Naive thymus-derived CD8-positive, alpha-beta T cell (primary cell): ENCODE measurements at regions not wholly inside any gene's neighbourhood (a gene's known extent, or its start where the extent isn't known, plus 50 kb on each side); places are given as distances from the start of the nearest gene placed in this dataset.
"Not testable (repeated sequence)": the region's sequence is repeated elsewhere in the genome, so short reads cannot be mapped to it uniquely, and the experiment has no call there.

ENCODE experiments used
- ATAC-seq, 2 donors: fragments of 150-1000 bp; cut with Tn5 transposase in 1 of 2; sonication (Bioruptor Pico), chemical (Tn5 transposase) in 1 of 2; 1 replicate in 1 of 2; 2 replicates in 1 of 2; pipeline ENCODE4 v1.10.0; 2021; ENCODE audit warnings: mild to moderate bottlenecking in 2 of 2, moderate library complexity in 2 of 2
- POLR2A ChIA-PET: fragments of 350-600 bp; sonication (Branson Sonifier 250); formaldehyde crosslinking; loops from one replicate; lab custom pipeline; 2021; ENCODE audit warnings: antibody characterized with exemption; lab: Charles Lee
- DNase-seq, 10 donors: peaks; one replicate each; pipeline versions ENCODE4 v3.0.0 to v3.0.0-alpha.2; 2020 to 2022
- H3K27ac Mint-ChIP-seq, 10 donors: one replicate each; pipeline ENCODE4 v1.8.0; 2020 to 2022; ENCODE audit warnings: mild to moderate bottlenecking in 10 of 10, mixed read lengths in 10 of 10, moderate library complexity in 4 of 10, inconsistent platforms in 1 of 10
- H3K27me3 Mint-ChIP-seq, 5 donors: one replicate each; pipeline ENCODE4 v1.8.0; 2021 to 2022; ENCODE audit warnings: mixed read lengths in 5 of 5
- H3K36me3 Mint-ChIP-seq, 3 donors: one replicate each; pipeline ENCODE4 v1.8.0; 2020 to 2022; ENCODE audit warnings: mixed read lengths in 3 of 3, mild to moderate bottlenecking in 2 of 3, inconsistent platforms in 1 of 3
- H3K4me1 Mint-ChIP-seq, 4 donors: one replicate each; pipeline ENCODE4 v1.8.0; 2021 to 2022; ENCODE audit warnings: mixed read lengths in 4 of 4
- H3K4me3 Mint-ChIP-seq, 10 donors: one replicate each; pipeline ENCODE4 v1.8.0; 2020 to 2022; ENCODE audit warnings: mild to moderate bottlenecking in 10 of 10, mixed read lengths in 10 of 10, moderate library complexity in 6 of 10, inconsistent platforms in 1 of 10
- H3K9me3 Mint-ChIP-seq, 9 donors: one replicate each; pipeline ENCODE4 v1.8.0; 2020 to 2022; ENCODE audit warnings: mixed read lengths in 9 of 9, mild to moderate bottlenecking in 3 of 9, inconsistent platforms in 1 of 9, moderate library complexity in 1 of 9

GRCh38 chr5:179453616-179454015, 96.7 kb upstream of the RUFY1 start:
- peaks cover 0 to 9% (median 0%) of the 10 kb centered on the region in 4 donors for H3K4me1 Mint-ChIP-seq
- H3K27ac Mint-ChIP-seq = no peak overlapping the region
- H3K36me3 Mint-ChIP-seq = peaks cover 0 to 5% (median 0%) of the 10 kb centered on the region in 3 donors
- no peak for DNase-seq
- H3K27me3 Mint-ChIP-seq = peaks cover 2 to 30% (median 15%) of the 10 kb centered on the region in 5 donors
- H3K4me3 Mint-ChIP-seq = no peak overlapping the region
- POLR2A ChIA-PET = no interaction called here
- no peak for ATAC-seq
- peaks cover 0 to 34% (median 12%) of the 10 kb centered on the region in 9 donors for H3K9me3 Mint-ChIP-seq

- peaks cover 0 to 3% (median 0%) of the 10 kb centered on the region in 3 donors for H3K36me3 Mint-ChIP-seq
- peaks cover 2 to 29% (median 15%) of the 10 kb centered on the region in 5 donors for H3K27me3 Mint-ChIP-seq
- peaks cover 0 to 33% (median 11%) of the 10 kb centered on the region in 9 donors for H3K9me3 Mint-ChIP-seq
- H3K4me3 Mint-ChIP-seq = no peak overlapping the region
- no peak for ATAC-seq
- DNase-seq = no peak
- POLR2A ChIA-PET = no interaction called here
- H3K27ac Mint-ChIP-seq = no peak overlapping the region
- peaks cover 0 to 9% (median 0%) of the 10 kb centered on the region in 4 donors for H3K4me1 Mint-ChIP-seq
Measured at GRCh38 chr5:179452356-179453230, 97.8 kb upstream of the RUFY1 start.

- H3K27me3 Mint-ChIP-seq = peaks cover 1 to 29% (median 15%) of the 10 kb centered on the region in 5 donors
- peaks cover 0 to 31% (median 9%) of the 10 kb centered on the region in 9 donors for H3K9me3 Mint-ChIP-seq
- H3K4me3 Mint-ChIP-seq = no peak overlapping the region
- H3K36me3 Mint-ChIP-seq = no peaks in the 10 kb centered on the region
- peaks cover 0 to 9% (median 0%) of the 10 kb centered on the region in 4 donors for H3K4me1 Mint-ChIP-seq
- DNase-seq (no peak), ATAC-seq (no peak)
- POLR2A ChIA-PET = no interaction called here
- no peak overlapping the region for H3K27ac Mint-ChIP-seq
Measured at GRCh38 chr5:179451828-179452196, 98.5 kb upstream of the RUFY1 start.

- ATAC-seq = no peak
- POLR2A ChIA-PET = no interaction called here
- no peaks in the 10 kb centered on the region for H3K36me3 Mint-ChIP-seq
Measured at GRCh38 chr5:179451114-179451827, 99.1 kb upstream of the RUFY1 start.

GRCh38 chr5:179449950-179450349, 100.4 kb upstream of the RUFY1 start:
- not testable (repeated sequence) for H3K4me3 Mint-ChIP-seq, H3K4me1 Mint-ChIP-seq

More at GRCh38 chr5:179451114-179451827, 99.1 kb upstream of the RUFY1 start:
- no peak for DNase-seq
- Mint-ChIP-seq H3K27me3 (peaks cover 1 to 29% (median 15%) of the 10 kb centered on the region in 5 donors), H3K9me3 (peaks cover 0 to 28% (median 7%) of the 10 kb centered on the region in 9 donors), H3K4me3 (no peak overlapping the region), H3K4me1 (peaks cover 0 to 9% (median 0%) of the 10 kb centered on the region in 4 donors), H3K27ac (no peak overlapping the region)

GRCh38 chr5:179448282-179448681, 102.1 kb upstream of the RUFY1 start:
- POLR2A ChIA-PET, H3K4me3 Mint-ChIP-seq, ATAC-seq, DNase-seq, H3K36me3 Mint-ChIP-seq, H3K4me1 Mint-ChIP-seq, H3K27ac Mint-ChIP-seq: not testable (repeated sequence)
- peaks cover 0 to 20% (median 3%) of the 10 kb centered on the region in 9 donors for H3K9me3 Mint-ChIP-seq
- peaks cover 0 to 14% (median 11%) of the 10 kb centered on the region in 5 donors for H3K27me3 Mint-ChIP-seq

More at GRCh38 chr5:179449950-179450349, 100.4 kb upstream of the RUFY1 start:
- DNase-seq, H3K36me3 Mint-ChIP-seq, POLR2A ChIA-PET, ATAC-seq, H3K27ac Mint-ChIP-seq: not testable (repeated sequence)
- H3K27me3 Mint-ChIP-seq = peaks cover 1 to 28% (median 15%) of the 10 kb centered on the region in 5 donors
- peaks cover 0 to 25% (median 7%) of the 10 kb centered on the region in 9 donors for H3K9me3 Mint-ChIP-seq

- H3K9me3 Mint-ChIP-seq, H3K4me3 Mint-ChIP-seq, DNase-seq, ATAC-seq, H3K36me3 Mint-ChIP-seq, H3K27ac Mint-ChIP-seq, H3K4me1 Mint-ChIP-seq, POLR2A ChIA-PET: not testable (repeated sequence)
- H3K27me3 Mint-ChIP-seq = peaks cover 6 to 26% (median 11%) of the 10 kb centered on the region in 5 donors
Measured at GRCh38 chr5:179442289-179442688, 97.0 kb upstream of the ADAMTS2 start.

GRCh38 chr5:179439181-179439985, 94.1 kb upstream of the ADAMTS2 start:
- H3K4me3 Mint-ChIP-seq = no peak overlapping the region
- peaks cover 0 to 6% (median 0%) of the 10 kb centered on the region in 9 donors for H3K9me3 Mint-ChIP-seq
- POLR2A ChIA-PET = no interaction called here
- H3K27me3 Mint-ChIP-seq = peaks cover 4 to 34% (median 17%) of the 10 kb centered on the region in 5 donors
- DNase-seq (no peak), ATAC-seq (no peak)
- H3K36me3 Mint-ChIP-seq = peaks cover 0 to 1% (median 0%) of the 10 kb centered on the region in 3 donors
- no peak overlapping the region for H3K27ac Mint-ChIP-seq
- H3K4me1 Mint-ChIP-seq = no peaks in the 10 kb centered on the region

GRCh38 chr5:179438461-179438860, 93.2 kb upstream of the ADAMTS2 start:
- Mint-ChIP-seq H3K27ac (no peak overlapping the region), H3K4me3 (no peak overlapping the region), H3K9me3 (peaks cover 0 to 6% (median 0%) of the 10 kb centered on the region in 9 donors), H3K4me1 (no peaks in the 10 kb centered on the region), H3K36me3 (peaks cover 0 to 1% (median 0%) of the 10 kb centered on the region in 3 donors), H3K27me3 (peaks cover 4 to 34% (median 17%) of the 10 kb centered on the region in 5 donors)
- POLR2A ChIA-PET = no interaction called here
- ATAC-seq = no peak
- no peak for DNase-seq

- peaks cover 4 to 34% (median 17%) of the 10 kb centered on the region in 5 donors for H3K27me3 Mint-ChIP-seq
- H3K27ac Mint-ChIP-seq = no peak overlapping the region
- POLR2A ChIA-PET = no interaction called here
- ATAC-seq = no peak
- peaks cover 0 to 6% (median 2%) of the 10 kb centered on the region in 9 donors for H3K9me3 Mint-ChIP-seq
- no peak for DNase-seq
- no peaks in the 10 kb centered on the region for H3K4me1 Mint-ChIP-seq
- peaks cover 0 to 2% (median 1%) of the 10 kb centered on the region in 3 donors for H3K36me3 Mint-ChIP-seq
- H3K4me3 Mint-ChIP-seq = no peak overlapping the region
Measured at GRCh38 chr5:179438011-179438441, 92.8 kb upstream of the ADAMTS2 start.

GRCh38 chr5:179437341-179438001, 92.2 kb upstream of the ADAMTS2 start:
- H3K4me1 Mint-ChIP-seq = no peaks in the 10 kb centered on the region
- H3K36me3 Mint-ChIP-seq = peaks cover 0 to 5% (median 1%) of the 10 kb centered on the region in 3 donors
- H3K9me3 Mint-ChIP-seq = peaks cover 0 to 10% (median 3%) of the 10 kb centered on the region in 9 donors
- no peak overlapping the region for H3K27ac Mint-ChIP-seq
- POLR2A ChIA-PET = no interaction called here
- ATAC-seq (no peak), DNase-seq (no peak)
- H3K27me3 Mint-ChIP-seq = peaks cover 2 to 31% (median 12%) of the 10 kb centered on the region in 5 donors
- H3K4me3 Mint-ChIP-seq = no peak overlapping the region
